Smooth muscle cell of the brain vasculature (primary cell): ENCODE measurements at regions not wholly inside any gene's neighbourhood (a gene's known extent, or its start where the extent isn't known, plus 50 kb on each side); places are given as distances from the start of the nearest gene placed in this dataset.
"Not testable (repeated sequence)": the region's sequence is repeated elsewhere in the genome, so short reads cannot be mapped to it uniquely, and the experiment has no call there.

Experiments
- DNase-seq: peaks from one replicate; pipeline ENCODE4 v3.0.0-alpha.2; 2012; ENCODE audit warnings: low read depth, low spot score

DNA sequence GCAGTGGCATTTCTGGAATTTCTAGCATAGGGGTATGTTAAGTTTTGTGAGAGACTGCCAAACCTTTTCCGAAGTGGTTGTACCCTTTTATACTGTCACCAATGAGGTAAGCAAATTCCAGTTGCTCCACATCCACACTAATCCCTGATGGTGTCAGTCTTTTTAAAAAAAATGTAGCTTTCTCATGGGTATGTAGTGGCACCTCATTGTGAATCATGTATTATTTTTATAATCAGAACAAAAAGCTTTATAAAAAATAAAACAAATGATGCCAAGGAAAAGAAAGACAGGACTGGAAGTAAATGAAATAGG lies 93.4 kb upstream of the CLINT1 start:
- DNase-seq: no peak

DNA sequence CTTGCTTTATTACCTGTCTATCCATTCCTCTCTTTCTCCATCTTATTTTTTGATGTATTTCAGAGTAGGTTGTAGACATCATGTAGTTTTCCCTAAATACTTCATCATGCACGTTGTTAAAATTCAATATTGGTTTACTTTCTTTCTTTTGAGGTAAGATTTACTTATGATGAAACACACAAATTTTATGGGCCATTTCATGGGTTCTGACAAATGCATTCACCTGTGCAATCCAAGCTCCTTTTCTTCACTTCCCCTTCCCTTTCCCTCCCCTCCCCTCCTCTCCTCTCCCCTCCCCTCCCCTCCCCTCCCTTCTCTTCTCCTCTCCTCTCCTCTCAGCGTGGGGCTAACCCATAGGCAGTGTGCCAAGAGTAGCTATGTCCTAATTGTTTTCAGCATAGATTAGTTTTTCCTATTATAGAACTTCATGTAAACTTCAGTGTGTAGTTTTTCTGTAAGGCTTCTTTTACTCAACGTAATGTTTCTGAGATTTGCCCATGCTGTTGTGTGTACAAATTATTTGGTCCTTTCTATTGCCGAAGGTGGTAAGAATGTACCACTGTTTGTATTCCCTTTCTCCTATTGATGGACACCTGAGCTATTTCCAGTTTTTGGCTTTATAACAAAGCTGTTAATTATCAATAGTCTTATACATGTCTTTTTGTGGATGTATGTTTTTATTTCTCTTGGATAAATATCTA lies 92.9 kb upstream of the CLINT1 start:
- DNase-seq: no peak

DNA sequence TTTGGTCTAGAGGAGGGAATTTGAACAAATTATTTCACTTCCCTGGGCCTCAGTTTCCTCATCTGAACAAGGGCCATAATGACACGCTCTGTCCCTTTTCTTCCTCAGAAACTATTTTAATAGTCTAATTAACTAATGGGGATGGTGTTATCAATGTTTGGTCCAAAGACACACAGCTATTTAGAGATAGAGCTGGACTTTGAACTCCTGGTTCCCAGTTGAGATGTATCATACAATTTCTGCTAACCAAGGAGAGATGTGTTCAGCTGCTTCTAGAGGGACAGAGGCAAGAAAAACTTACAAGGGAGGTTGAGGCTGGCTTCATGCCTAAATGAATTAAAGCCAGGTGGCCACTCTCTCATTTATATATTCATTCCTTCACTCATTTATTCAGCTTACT lies 90.6 kb upstream of the CLINT1 start:
- DNase-seq: no peak

DNA sequence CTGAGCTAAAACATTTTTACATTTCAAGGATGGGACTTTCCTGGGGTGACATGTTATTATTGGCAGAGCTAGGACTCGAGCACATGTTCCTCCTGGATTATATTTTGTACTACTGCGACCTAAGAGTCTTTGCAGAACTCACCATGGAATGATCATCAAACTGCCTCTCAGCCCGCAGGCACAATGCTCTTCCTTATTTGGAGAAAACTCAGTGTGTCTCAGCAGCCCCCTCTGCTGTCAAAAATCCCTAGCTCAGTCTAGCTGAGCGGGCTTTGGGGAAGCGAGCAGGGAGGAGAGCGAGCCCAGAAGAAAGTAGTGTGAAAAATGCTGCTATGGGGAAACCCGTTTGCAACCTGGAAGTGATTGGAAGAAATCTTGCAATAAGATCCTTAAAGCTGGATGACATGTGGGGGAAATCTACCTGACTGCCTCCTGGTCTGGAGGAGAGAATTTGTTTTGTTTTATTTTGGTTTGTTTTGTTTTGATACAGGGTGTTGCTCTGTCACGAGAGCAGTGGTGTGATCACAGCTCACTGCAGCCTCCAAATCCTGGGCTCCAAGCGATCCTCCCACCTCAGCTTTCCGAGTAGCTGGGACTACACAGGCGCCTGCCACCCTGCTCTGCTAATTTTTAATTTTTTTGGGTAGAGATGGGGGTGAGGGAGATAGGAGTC lies 89.9 kb upstream of the CLINT1 start:
- peak; percentile 92 for DNase-seq

DNA sequence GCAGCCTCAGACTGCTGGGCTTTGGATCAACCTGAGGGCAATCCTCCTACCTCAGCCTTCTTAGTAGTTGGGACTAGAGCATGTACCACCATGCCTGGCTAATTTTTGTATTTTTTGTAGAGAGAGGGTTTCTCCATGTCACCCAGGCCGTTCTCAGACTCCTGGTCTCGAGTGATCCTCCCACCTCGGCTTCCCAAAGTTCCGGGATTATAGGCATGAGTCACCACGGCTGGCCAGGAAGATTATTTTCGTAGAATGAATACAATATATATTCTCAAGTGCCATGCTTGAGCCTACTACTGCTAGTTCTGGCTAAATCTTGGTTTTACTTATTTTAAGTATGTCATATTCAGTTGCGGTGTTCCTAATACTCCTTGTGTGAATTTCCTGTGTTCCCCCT lies 88.2 kb upstream of the CLINT1 start:
- no peak for DNase-seq

DNA sequence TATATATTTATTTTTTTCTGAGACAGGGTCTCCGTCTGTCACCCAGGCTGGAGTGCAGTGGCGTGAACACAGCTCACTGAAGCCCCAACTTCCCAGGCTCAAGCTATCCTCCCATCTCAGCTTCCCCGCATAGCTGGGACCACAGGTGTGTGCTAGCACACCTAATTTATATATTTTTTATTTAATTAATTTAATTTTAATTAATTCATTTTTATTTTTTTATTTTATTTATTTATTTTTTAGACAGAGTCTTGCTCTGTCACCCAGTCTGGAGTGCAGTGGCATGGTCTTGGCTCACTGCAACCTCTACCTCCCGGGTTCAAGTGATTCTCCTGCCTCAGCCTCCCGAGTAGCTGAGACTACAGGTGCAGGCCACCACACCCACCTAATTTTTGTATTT lies 86.9 kb upstream of the CLINT1 start:
- DNase-seq: not testable (repeated sequence)

DNA sequence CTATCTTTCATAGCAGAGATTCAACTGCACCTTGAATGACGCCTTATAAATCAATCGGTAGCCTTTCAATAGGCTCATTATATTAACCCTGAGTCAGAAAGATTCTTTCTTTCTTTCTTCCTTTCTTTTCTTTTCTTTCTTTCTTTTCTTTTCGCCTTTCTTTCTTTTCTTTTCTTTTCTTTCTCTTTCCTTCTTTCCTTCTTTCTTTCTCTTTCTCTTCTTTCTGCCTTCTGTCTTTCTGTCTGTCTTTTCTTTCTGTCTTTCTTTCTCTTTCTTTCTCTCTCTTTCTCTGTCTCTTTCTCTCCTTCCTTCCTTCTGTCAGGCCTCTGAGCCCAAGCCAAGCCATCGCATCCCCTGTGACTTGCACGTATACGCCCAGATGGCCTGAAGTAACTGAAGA lies 86.0 kb upstream of the CLINT1 start:
- DNase-seq: no peak

DNA sequence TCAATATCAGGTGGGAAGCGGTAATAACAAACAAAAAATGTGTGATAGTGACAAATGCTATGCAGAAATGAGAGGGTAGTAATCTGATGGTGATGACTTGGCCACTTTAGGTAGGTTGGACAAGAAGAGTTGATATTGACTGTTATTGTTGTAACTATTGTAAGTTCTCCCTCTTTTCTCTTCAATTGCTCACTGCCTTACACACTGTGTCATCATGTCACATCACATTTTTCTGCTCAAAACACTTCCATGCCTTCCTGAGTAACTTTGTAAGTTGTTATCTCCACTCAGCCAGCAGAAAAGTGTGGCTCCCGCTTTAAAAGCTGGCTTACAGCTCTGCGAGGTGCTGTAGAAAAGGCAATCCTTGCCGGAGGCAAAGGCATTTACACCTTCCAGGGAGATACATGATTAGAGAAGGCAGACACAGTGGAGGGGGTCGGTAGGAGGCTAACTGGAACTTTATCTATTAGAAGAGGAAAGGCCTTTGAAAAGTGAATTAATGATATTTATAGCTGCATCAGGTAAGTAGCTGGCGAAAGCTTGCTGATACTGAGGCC lies 85.2 kb upstream of the CLINT1 start:
- no peak for DNase-seq

DNA sequence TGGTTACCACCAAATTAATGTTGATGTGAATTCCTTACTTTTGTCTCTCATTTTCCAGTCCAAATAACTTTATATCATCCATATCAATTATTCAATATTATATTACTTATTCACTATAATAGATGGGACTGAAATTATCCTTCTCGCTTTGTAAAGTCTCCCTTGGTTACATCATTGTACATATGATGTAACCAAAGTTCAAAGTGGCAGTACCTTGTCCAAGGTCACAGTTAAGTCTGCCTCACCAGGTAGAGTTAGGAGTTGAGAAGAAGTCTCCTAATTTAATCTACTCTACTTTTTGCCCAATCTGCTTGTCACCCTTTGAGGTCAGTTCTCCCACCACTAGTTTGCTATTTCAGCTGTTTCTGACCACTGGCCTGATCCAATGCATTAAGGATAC lies 83.7 kb upstream of the CLINT1 start:
- DNase-seq: no peak

DNA sequence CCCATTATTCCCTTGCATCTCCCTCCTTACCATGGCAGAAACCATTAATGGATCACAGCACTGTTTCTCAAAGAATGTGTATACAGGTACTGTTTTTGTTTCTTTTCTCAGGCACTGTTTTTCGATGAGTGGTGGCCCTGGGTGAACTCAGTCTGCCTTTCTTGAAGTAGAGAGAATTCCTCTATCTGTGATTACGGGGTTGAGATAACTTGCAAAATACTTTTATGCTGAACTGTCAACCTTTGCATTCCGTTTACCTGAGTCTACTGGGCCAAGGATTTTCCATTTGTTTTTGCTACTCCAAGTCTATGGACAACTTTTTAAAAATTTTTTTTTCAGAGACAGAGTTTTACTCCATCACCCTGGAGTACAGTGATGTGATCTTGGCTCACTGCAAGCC lies 82.7 kb upstream of the CLINT1 start:
- no peak for DNase-seq

DNA sequence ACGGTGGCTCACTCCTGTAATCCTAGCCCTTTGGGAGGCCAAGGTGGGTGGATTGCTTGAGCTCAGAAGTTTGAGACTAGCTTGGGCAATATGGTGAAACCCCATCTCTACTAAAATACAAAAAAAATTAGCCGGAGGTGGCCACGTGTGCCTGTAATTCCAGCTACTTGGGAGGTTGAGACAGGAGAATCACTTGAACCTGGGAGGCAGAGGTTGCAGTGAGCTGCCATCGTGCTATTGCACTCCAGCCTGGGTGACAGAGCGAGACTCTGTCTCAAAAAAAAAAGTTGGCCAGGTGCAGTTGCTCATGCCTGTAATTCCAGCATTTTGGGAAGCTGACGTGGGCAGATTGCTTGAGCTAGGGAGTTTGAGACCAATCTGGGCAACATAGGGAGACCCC lies 79.2 kb upstream of the CLINT1 start:
- not testable (repeated sequence) for DNase-seq

DNA sequence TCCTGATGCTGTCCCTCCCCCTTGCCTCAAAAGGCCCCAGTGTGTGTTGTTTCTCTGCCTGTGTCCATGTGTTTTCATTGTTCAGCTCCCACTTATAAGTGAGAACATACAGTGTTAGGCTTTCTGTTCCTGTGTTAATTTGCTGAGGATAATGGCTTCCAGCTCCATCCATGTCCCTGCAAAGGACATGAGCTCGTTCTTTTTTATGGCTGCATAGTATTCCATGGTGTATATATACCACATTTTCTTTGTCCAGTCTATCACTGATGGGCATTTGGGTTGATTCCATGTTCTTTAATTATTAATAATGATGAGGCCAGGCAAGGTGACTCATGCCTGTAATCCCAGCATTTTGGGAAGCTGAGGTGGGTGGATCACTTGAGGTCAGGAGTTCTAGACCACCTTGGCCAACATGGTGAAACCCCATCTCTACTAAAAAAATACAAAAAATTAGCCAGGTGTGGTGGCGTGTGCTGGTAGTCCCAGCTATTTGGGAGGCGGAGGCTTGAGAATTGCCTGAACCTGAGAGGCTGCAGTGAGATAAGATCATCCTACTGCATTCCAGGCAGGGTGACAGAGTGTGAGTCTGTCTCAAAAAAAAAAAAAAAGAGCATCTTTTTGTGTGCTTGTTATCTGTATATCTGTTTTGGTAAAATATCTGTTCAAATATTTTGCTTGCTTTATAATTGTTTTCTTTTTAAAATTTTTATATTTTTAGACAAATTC lies 78.0 kb upstream of the CLINT1 start:
- DNase-seq: not testable (repeated sequence)

DNA sequence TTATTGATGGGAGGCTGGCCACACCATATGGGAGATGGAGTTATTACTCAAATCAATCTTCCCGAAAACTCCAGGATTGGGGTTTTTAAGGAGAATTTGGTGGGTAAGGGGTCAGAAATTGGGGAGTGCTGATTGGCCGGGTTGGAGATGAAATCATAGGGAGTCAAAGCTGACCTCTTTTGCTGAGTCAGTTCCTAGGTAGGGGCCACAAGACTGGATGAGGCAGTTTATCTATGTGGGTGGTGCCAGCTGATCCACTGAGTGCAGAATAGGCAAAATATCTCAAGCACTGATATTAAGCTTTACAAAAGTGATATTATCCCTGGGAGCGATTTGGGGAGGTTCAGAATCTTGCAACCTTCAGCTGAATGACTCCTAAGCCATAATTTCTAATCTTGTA lies 75.7 kb upstream of the CLINT1 start:
- DNase-seq: no peak

DNA sequence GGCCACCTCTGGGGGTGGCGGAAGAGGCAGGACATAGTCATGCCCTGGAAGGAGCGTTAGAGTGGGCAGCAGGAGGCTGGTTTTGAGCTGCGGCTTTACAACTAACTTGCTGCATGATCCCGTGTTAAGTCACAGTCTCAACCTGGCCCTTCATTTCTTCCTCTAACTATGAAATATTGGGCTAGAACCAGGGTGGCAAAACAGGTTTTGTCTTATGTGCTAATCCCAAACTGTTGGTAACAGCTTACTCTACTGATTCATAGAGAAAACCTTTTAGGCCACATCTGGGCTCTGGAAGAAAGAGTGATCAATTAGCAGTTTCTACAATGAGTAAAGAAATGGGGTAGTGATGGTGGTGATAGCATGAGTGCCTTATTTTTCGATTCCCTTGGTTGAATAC lies 74.1 kb upstream of the CLINT1 start:
- DNase-seq: no peak

DNA sequence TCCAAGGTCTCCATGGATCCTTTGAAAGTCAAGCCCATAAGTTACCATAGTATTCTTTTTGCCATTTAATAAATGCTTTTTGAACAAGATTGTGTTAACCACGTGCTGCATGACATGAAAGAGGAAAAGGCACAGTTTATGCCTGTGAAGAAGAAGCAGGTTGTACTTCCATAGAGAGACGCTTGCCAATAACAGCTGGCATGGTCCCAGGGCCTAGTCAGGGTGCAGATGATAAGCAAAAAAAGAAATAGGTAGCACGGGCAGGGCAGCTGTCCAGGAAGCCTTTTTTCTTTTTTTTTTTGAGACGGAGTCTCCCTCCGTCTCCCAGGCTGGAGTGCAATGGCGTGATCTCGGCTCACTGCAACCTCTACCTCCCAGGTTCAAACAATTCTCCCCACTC lies 71.8 kb upstream of the CLINT1 start:
- DNase-seq: no peak

DNA sequence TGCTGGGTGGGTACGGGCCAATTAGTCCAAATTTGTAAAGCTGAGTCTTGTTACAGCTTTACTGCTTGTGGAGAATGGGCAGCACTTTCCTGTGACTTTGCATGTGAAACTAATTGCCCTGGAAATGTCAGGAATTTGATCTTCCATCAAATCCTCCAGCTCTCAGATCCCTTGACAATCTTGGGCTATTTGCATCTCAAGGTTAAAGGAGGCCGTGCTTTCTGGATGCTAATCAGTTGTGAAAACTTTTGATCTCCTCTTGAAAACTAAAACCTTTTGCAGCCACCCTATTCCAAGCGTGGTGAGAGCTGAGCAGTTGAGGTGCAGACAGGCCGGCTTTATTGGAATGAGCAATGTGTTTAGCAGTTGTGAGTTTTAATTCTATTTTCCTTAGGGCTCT lies 68.0 kb upstream of the CLINT1 start:
- no peak for DNase-seq

DNA sequence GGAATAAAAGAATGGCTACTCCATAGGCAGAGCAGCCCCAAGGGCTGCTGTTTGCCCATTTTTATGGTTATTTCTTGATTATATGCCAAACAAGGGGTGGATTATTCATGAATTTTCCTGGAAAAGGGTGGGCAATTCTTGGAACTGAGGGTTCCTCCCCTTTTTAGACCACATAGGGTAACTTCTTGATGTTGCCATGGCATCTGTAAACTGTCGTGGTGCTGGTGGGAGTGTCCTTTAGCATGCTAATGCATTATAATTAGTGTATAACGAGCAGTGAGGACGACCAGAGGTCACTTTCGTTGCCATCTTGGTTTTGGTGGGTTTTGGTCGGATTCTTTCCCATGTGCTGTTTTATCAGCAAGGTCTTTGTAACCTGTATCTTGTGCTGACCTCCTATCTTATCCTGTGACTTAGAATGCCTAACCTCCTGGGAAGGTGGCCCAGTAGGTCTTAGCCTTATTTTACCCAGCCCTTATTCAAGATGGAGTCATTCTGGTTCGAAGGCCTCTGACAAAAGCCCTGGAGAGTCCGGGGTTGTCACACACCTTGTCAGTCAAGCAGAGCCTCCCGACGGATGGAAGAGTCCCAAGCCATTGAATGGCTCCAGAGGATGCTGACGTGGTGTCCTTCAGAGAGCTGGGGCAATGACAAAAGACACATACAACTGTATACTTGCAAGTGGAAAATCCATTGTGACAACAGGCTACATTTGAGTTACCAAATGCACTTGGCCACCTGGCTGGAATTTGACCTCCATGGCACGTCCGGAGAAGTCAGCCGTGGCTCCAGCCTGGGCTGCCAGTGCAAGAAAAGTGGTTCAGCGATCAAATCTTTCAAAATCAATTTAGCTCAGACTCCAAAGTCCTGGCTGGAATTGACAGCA lies 67.1 kb upstream of the CLINT1 start:
- no peak for DNase-seq

DNA sequence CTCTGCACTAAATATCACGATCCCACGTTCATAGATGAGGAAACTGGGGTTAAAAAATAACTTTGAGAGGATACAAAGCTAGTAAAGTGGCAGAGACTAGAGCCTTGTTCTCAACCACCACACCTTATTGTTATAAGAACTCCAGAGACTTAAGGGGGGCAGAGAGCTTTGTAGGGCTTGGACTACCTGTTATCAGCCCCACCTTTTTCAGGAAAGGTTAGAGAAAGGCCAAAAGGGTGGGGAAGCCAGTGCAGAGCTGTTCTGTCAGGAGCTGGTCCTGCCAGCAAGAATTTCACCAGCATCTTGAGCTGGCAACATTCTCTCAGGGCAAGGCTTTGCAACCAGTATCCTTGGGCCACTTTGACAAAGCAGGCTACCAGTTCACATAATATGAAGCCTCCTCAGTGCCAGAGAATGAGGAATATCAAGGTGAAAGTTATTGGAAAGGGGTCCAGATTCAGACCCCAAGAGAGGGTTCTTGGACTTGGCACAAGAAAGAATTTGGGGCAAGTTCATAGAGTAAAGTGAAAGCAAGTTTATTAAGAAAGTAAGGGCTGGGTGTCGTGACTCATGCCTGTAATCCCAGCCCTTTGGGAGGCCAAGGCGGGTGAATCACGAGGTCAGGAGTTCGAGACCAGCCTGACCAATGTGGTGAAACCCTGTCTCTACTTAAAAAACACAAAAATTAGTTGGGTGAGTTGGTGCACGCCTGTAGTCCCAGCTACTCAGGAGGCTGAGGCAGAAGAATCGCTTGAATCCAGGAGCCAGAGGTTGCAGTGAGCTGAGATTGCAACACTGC lies 66.2 kb upstream of the CLINT1 start:
- DNase-seq: no peak

DNA sequence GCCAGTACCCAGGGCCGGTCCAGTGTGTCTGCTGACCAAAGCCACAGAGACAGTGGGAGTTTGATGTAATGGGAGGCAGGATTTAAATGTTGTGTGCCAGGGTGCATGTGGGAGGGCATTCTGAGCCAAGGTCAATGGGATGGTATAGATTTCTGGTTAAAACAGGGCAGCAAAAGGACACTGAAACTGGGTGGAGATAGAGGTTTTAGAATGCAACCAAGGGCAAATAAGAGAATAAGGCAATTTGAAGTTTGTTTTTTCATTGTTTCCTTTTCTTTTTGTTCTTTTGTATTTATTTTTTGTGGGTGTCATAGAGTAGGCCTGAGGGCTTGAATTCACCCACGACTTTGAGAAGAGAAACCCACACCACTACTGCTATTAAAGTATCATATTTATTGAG lies 65.5 kb upstream of the CLINT1 start:
- no peak for DNase-seq

DNA sequence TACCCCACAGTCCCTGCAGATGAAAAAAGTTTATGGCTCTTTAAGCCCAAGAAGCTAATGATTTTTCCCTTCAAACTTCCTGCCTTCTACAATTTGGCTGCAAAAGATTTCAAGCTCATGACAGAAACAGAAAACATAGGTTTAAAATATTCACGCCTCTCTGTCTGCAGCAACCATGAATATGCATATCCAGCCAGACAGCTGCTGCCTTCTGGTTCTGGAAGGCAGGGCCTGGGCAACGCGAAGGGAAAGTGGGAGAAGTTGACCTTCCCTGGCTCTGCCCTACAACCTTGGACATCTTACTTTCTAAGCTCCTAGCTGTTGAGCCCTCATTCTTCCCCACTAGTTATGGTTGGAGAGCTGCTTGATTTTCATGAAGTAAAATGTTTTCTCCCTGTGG lies 64.8 kb upstream of the CLINT1 start:
- DNase-seq: no peak

DNA sequence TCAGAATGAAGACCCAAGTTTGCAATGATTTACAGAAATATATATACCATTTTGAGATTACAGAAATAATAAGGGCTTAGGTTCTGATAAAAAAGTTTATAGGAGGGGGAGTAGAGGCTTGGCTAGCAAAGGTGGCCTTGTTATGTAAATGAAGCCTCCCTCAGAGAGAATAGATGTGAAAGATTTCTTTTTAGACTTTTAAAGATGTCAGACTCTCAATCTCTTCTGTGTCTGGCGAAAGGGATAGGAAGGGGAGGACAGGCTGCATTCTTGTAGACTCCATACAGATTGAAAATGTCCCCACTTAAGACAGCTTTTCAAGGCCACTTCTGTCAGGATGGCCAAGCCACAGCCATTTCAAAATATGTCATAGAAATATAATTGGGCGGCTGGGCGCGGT lies 63.1 kb upstream of the CLINT1 start:
- DNase-seq: no peak
